GM13976 (cell line): ENCODE measurements at regions not wholly inside any gene's neighbourhood (a gene's known extent, or its start where the extent isn't known, plus 50 kb on each side); places are given as distances from the start of the nearest gene placed in this dataset.

Experiments used
- DNase-seq: peaks from one replicate; pipeline ENCODE4 v3.0.0; 2012; ENCODE audit warnings: low spot score
- CTCF ChIP-seq: IDR thresholded peaks from 2 replicates; pipeline ENCODE4 v1.5.1; 2012; ENCODE audit warnings: borderline replicate concordance, mild to moderate bottlenecking; ENCODE audit not compliant: insufficient read depth; ENCODE audit errors: extremely low read depth, missing control alignments, control extremely low read depth
- in situ Hi-C: fragments of 300-500 bp; cut with MboI; formaldehyde crosslinking; loops from one replicate; pipeline ENCODE4 v1.12.0; 2022; ENCODE audit warnings: low sequenced_read_pairs, mixed read lengths, inconsistent platforms; ENCODE audit not compliant: unreplicated experiment

- TF ChIP-seq CTCF = no peak
- DNase-seq = no peak
- in situ Hi-C loops = no loop called here
Measured at GRCh38 chr12:102781117-102781516, 135.9 kb downstream of the PAH start.

- peak; percentile 32 for DNase-seq
- in situ Hi-C loops = no loop called here
- no peak for TF ChIP-seq CTCF
Measured at GRCh38 chr12:102776041-102776440, 141.0 kb downstream of the PAH start.

GRCh38 chr12:102769323-102769916, 147.6 kb downstream of the PAH start:
- peak; percentile 50 for DNase-seq
- in situ Hi-C loops = no loop called here
- TF ChIP-seq CTCF = peak; percentile 86

- TF ChIP-seq CTCF = no peak
- in situ Hi-C loops = no loop called here
- no peak for DNase-seq
Measured at GRCh38 chr12:102766961-102767360, 150.1 kb downstream of the PAH start.

- no peak for DNase-seq
- in situ Hi-C loops = no loop called here
Measured at GRCh38 chr12:102765736-102766135, 151.3 kb downstream of the PAH start.

GRCh38 chr12:102763471-102763870, 153.6 kb downstream of the PAH start:
- TF ChIP-seq CTCF = no peak
- in situ Hi-C loops = no loop called here
- DNase-seq = no peak

More at GRCh38 chr12:102765736-102766135, 151.3 kb downstream of the PAH start:
- no peak for TF ChIP-seq CTCF
